ENCODE measurements at regions not wholly inside any gene's neighbourhood (a gene's known extent, or its start where the extent isn't known, plus 50 kb on each side); places are given as distances from the start of the nearest gene placed in this dataset.

DNA sequence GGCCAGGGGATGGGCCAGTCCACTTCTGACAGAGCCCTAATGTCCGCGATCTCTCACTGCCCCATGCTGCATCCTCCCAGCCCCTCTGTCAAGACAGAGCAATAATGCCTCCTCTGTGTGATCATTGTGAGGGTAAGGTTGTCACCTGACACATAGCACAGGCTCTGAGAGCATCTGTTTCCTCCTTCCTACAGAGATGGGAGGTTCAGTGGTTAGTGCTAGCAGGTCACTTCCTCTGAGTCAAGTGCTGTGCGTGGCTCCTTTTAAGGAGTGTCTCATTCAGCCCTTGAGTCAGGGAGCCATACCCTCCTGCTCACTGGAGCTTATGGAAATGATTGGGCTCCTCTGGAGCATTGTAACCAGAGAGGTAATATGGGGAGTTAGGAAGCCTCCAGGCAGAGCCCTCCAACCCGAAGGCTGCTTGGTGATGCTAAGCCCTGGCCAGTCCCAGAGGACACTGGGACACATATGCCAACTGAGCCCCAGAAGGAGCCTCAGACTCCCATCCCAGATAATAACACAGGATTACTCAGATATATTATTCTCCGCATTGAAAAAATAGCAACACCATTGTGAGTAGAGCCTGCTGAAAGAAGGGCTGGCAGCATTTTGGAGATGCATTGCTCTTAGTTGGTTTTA, 189.0 kb downstream of the GALNT1 start:
- H3K4me3 ChIP-seq (replicated peaks; ENCODE audit: low read depth, low read length): no peak overlapping the region
- no peaks in the 10 kb centered on the region for H3K27me3 ChIP-seq (replicated peaks; ENCODE audit: control insufficient read depth, insufficient read depth, low read length)
- H3K36me3 ChIP-seq (ENCODE audit: control insufficient read depth, insufficient read depth, low read length): no peaks in the 10 kb centered on the region
- TF ChIP-seq, protein P1, sequence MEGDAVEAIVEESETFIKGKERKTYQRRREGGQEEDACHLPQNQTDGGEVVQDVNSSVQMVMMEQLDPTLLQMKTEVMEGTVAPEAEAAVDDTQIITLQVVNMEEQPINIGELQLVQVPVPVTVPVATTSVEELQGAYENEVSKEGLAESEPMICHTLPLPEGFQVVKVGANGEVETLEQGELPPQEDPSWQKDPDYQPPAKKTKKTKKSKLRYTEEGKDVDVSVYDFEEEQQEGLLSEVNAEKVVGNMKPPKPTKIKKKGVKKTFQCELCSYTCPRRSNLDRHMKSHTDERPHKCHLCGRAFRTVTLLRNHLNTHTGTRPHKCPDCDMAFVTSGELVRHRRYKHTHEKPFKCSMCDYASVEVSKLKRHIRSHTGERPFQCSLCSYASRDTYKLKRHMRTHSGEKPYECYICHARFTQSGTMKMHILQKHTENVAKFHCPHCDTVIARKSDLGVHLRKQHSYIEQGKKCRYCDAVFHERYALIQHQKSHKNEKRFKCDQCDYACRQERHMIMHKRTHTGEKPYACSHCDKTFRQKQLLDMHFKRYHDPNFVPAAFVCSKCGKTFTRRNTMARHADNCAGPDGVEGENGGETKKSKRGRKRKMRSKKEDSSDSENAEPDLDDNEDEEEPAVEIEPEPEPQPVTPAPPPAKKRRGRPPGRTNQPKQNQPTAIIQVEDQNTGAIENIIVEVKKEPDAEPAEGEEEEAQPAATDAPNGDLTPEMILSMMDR (IDR thresholded peaks at IDR 0.05; ENCODE audit: insufficient read depth, low read length, poor library complexity, severe bottlenecking): no peak
- no peak for DNase-seq (ENCODE audit: extremely low read depth, insufficient read length)

DNA sequence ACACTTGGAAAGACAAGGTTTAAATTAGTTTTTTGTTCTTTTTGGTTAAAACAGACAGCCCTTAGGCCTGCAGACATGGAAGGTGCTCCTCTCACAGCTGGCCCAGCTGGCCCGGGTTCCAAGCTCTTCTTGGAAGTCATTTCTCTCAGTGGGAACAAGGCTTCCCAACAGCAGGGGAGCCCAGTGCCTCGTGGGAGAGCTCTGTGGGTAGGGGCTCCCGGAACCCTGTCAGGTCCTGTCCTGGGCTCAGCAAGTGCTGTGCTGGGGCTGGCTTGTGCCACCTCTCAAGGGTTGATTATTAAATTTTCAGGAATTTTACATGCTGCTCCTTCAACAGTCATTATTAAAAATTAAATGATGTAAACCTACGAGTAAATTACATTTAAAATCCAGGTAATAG, 189.6 kb downstream of the GALNT1 start:
- Histone ChIP-seq H3K4me3 (replicated peaks; ENCODE audit: low read depth, low read length) (no peak overlapping the region), H3K27me3 (replicated peaks; ENCODE audit: control insufficient read depth, insufficient read depth, low read length) (no peaks in the 10 kb centered on the region), H3K36me3 (ENCODE audit: control insufficient read depth, insufficient read depth, low read length) (no peaks in the 10 kb centered on the region)
- no peak for DNase-seq (ENCODE audit: extremely low read depth, insufficient read length)
- TF ChIP-seq, protein P1 (IDR thresholded peaks at IDR 0.05; ENCODE audit: insufficient read depth, low read length, poor library complexity, severe bottlenecking): no peak

DNA sequence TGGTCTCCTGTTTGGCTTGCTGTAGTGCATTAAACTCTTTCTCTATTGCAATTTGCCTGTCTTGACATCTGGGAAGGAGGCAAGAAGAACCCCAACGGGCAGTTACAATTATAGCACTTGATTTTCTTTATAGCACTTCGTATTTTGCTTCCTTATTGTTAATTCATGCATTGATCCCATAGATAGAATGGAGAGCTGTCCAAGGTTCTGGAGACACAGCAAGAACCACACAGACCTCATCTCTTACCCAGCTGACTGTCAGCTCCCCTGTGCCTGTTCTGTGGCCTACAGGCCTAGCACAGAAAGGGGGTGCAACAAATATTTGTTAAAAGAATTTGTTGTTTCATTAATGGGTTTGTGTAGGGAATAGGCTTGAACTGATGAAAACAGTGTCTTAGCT, 194.3 kb downstream of the GALNT1 start:
- TF ChIP-seq, protein P1 (IDR thresholded peaks at IDR 0.05; ENCODE audit: insufficient read depth, low read length, poor library complexity, severe bottlenecking): no peak
- no peak for DNase-seq (ENCODE audit: extremely low read depth, insufficient read length)
- Histone ChIP-seq H3K4me3 (replicated peaks; ENCODE audit: low read depth, low read length) (no peak overlapping the region), H3K27me3 (replicated peaks; ENCODE audit: control insufficient read depth, insufficient read depth, low read length) (no peaks in the 10 kb centered on the region; the same call in 1 of the 2 replicates), H3K36me3 (ENCODE audit: control insufficient read depth, insufficient read depth, low read length) (no peaks in the 10 kb centered on the region)

DNA sequence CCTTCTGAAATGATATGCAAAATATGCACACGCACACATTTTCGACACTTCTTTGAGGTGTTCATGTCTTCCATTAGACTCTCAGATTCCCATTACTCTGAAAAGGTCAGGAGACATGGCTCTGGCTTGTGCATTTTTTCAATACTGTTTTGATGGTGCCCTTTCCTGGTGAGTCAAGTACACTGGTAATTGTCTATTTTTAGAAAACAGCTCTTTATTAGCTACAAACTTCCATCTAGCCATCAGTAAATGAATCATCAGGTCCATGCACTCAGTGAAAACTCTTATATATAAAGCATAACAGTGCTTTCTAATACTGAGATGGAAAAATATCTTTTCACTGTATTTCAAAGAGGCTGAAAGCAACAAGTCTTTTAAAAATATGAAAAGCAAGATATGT, 194.9 kb downstream of the GALNT1 start:
- Histone ChIP-seq H3K36me3 (ENCODE audit: control insufficient read depth, insufficient read depth, low read length) (no peaks in the 10 kb centered on the region), H3K4me3 (replicated peaks; ENCODE audit: low read depth, low read length) (no peak overlapping the region), H3K27me3 (replicated peaks; ENCODE audit: control insufficient read depth, insufficient read depth, low read length) (no peaks in the 10 kb centered on the region; the same call in 1 of the 2 replicates)
- DNase-seq (ENCODE audit: extremely low read depth, insufficient read length): no peak
- TF ChIP-seq, protein P1 (IDR thresholded peaks at IDR 0.05; ENCODE audit: insufficient read depth, low read length, poor library complexity, severe bottlenecking): no peak

DNA sequence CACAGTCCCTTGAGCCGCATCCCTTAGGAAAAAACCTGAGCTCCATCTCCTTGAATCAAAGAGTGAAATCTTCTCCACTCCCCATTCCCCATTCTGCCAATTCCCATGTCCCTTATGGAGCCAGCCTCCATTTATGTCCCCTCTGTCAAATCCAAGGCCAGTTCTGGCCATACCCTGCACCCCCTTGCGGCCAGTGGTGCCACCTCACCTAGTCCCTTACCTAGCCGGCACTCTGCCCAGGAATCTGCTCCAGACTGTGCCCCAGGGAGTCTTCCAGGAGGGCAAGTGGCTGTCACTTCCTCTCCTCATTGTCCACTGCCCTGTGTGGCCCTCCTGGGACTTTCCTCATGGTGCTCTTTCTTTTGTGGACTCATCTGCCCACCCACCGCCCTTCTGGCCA, 195.4 kb upstream of the RMP24 start:
- DNase-seq (ENCODE audit: extremely low read depth, insufficient read length): no peak

More for the DNA sequence above, 195.4 kb upstream of the RMP24 start:
- H3K27me3 ChIP-seq (replicated peaks; ENCODE audit: control insufficient read depth, insufficient read depth, low read length): no peaks in the 10 kb centered on the region; the same call in 1 of the 2 replicates
- no peak overlapping the region for H3K4me3 ChIP-seq (replicated peaks; ENCODE audit: low read depth, low read length)
- no peaks in the 10 kb centered on the region for H3K36me3 ChIP-seq (ENCODE audit: control insufficient read depth, insufficient read depth, low read length)
- TF ChIP-seq, protein P1 (IDR thresholded peaks at IDR 0.05; ENCODE audit: insufficient read depth, low read length, poor library complexity, severe bottlenecking): peak; percentile 46
